DOHH2 (cell line): ENCODE measurements at regions not wholly inside any gene's neighbourhood (a gene's known extent, or its start where the extent isn't known, plus 50 kb on each side); places are given as distances from the start of the nearest gene placed in this dataset.

Experiments used
- CTCF ChIP-seq: fragments of 200-600 bp; sonication (generic); IDR thresholded peaks from one replicate; pipeline ENCODE4 v1.5.1; 2014; ENCODE audit warnings: antibody characterized with exemption, mild to moderate bottlenecking, low read depth, low read length; ENCODE audit not compliant: poor library complexity, severe bottlenecking
- EZH2phosphoT487 ChIP-seq: fragments of 200-600 bp; sonication (generic); IDR thresholded peaks from 2 replicates; pipeline ENCODE4 v1.6.1; 2017; ENCODE audit warnings: borderline replicate concordance, mild to moderate bottlenecking, antibody characterized with exemption, low read length, moderate library complexity, mixed read lengths

- TF ChIP-seq CTCF (no peak), EZH2phosphoT487 (no peak)
Observed at GRCh38 chr4:116882503-116882902, 202.9 kb downstream of the TRAM1L1 start.
